ENCODE measurements at regions not wholly inside any gene's neighbourhood (a gene's known extent, or its start where the extent isn't known, plus 50 kb on each side); places are given as distances from the start of the nearest gene placed in this dataset.

DNA sequence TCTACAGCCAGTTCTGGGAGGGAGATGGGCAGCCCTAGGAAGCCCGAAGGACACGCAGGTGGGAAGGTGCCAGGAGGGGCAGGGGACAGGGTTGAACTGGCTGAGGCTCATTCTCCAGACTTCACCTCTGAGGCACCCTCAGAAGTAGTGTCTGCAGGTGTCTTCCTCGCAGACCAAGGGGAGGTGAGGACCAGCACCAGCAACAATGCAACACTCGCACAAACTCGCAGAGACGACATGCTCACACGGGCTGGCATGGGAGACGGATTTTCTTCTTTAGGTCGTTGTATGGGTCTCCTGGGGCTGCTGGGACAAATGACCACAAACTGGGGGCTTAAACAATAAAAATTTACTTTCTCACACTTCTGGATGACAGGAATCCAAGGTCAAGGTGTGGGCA lies 132.2 kb upstream of the FOXF1 start:
- TF ChIP-seq, protein P1, sequence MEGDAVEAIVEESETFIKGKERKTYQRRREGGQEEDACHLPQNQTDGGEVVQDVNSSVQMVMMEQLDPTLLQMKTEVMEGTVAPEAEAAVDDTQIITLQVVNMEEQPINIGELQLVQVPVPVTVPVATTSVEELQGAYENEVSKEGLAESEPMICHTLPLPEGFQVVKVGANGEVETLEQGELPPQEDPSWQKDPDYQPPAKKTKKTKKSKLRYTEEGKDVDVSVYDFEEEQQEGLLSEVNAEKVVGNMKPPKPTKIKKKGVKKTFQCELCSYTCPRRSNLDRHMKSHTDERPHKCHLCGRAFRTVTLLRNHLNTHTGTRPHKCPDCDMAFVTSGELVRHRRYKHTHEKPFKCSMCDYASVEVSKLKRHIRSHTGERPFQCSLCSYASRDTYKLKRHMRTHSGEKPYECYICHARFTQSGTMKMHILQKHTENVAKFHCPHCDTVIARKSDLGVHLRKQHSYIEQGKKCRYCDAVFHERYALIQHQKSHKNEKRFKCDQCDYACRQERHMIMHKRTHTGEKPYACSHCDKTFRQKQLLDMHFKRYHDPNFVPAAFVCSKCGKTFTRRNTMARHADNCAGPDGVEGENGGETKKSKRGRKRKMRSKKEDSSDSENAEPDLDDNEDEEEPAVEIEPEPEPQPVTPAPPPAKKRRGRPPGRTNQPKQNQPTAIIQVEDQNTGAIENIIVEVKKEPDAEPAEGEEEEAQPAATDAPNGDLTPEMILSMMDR (IDR thresholded peaks at IDR 0.05; ENCODE audit: low read depth, low read length) = no peak
- TF ChIP-seq POLR2A (IDR thresholded peaks at IDR 0.05; ENCODE audit: extremely low read depth, insufficient read length) (no peak), MAX (IDR thresholded peaks at IDR 0.05; ENCODE audit: low read depth, low read length) (no peak)
